HCEC 1CT (cell line): ENCODE measurements at regions not wholly inside any gene's neighbourhood (a gene's known extent, or its start where the extent isn't known, plus 50 kb on each side); places are given as distances from the start of the nearest gene placed in this dataset.

Experiments used
- DNase-seq: peaks from one replicate; pipeline ENCODE4 v3.0.0-alpha.2; 2017

GRCh38 chr4:41883988-41884734 lies 51.1 kb upstream of the TMEM33 start:
- DNase-seq, result no peak

DNA sequence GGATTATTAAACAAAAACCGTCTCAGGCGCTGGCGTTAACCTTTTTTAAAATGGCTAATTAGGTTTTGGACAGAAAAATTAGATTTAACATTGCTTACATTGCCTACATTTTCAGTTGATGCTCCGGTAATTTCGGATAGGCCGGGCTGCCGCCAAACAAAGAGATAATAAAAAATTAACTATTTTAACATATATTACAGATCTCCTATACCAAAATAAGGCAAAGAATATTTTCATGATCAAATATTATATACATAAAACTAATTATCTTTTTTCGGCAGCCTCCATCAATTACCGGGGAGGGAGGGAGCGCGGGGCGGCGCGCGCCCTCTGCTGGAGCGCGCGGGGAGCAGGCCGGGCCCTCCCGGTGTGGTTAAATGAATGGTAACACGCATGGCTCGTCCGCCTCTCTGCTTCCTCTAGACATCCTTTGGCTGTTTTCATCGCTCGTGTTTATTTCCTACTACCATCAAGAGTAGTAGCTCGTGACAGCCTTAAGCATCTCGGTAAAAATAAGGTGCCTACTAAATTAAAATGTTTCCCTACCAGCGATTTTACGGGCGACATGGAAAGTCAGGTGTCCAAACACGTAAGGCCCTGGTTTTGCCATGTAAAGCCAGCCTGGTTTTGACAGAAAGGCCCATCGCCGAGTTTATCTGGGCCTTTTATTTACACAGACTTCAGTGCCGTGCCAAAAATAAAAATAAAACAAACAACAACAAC lies 52.4 kb upstream of the TMEM33 start:
- peak; percentile 7 for DNase-seq

DNA sequence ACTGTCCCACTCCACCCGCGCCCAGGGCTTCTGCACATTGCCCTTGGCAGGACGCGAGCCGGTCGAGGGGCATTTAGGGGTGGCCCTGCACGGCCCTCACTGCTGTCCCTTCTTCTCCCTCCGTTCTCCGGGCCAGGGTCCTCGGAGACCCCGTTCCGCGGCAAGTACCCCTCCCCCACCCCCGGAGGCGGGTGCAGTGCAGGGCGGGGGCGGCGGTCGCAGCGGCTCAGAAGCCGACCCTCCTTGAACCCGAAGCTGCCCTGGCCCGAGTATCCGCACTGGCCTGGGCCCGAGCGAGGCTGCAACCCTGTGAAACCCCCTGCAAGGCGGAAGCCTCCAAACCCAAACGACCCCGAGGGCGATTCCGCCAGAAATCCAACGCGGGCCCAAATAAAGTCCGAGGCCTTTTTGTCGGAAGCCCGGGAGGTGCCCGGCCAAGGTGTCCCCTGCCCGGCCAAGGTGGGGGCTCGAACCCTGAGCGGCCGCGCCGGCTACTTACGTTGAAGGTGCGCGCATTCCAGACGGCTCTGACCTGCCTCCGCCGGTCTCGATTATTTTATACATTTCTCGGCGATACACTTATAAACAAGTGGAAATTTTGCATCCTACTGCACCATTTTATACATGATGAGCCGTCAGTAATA lies 53.1 kb upstream of the TMEM33 start:
- no peak for DNase-seq

- DNase-seq, result no peak
Measured at GRCh38 chr4:41880840-41881831, 54.1 kb upstream of the TMEM33 start.

GRCh38 chr4:41880022-41880837 lies 55.0 kb upstream of the TMEM33 start:
- no peak for DNase-seq

GRCh38 chr4:41879552-41879951 lies 55.7 kb upstream of the TMEM33 start:
- no peak for DNase-seq

GRCh38 chr4:41878991-41879491 lies 56.2 kb upstream of the TMEM33 start:
- no peak for DNase-seq

- DNase-seq, result no peak
Measured at GRCh38 chr4:41878170-41878969, 56.9 kb upstream of the TMEM33 start.

GRCh38 chr4:41877020-41877796 lies 58.0 kb upstream of the TMEM33 start:
- DNase-seq, result no peak

DNA sequence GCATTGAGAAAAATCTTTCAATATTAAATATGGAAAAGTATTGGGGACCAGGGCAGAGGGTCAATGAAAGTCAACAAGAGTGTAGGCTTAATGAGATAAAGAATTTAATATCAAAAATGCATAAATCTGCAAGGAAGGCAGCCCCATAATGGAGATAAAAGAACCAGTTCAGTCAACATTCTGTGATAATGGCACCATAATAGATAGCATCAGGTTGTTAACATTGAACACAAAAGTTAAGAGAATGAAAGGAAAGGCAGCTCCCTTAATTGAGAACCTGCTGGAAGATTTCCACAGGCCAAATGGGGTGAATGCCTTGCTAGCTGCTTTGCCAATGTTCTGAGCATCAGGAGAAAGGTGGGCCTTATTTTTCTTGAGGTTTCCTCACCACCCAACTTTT lies 60.4 kb upstream of the TMEM33 start:
- DNase-seq, result no peak

GRCh38 chr4:41874398-41874797 lies 60.8 kb upstream of the TMEM33 start:
- no peak for DNase-seq

DNA sequence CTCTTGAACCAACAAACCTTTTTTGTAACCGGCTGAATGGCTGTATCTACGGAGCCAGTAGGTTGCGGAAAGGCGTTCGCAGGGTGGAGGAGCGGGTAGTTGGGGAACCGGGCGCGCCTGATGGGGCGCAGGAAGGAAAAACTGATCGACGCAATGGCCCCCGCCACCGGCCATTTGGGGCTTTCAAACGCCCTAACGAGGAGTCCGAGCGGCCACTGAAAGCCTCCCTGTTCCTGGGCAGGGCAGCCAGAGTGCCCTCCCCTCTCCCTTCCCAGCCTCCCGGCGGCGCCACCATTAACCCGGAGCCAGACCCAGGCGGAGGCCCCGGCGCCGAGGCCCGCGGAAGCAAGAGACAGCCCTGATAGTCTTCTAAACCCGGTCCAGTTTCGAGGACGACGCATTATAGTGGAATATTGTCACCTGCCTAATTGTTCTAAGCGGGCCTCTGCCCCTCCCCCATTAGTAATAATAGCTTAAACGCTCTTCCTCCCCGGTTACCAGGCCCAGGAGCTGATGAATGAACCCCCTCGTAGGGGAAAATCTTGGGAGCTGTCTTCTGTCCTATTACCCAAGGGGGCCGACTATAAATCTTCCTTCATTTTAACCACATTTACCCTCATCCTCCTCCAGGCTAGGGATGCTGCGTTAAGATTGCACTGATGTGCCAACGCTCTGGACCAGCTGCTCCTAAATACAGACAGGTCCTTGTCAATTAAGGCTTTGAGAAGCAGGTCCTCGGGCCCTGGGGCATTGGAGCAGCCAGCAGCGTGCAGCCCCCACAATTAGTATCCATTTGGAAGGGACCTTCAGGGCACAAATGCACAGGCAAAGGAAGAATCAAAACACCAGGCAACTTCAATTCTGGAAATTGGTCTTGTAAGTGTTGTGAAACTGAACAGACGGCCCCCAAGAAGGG lies 61.6 kb upstream of the TMEM33 start:
- DNase-seq, result no peak

DNA sequence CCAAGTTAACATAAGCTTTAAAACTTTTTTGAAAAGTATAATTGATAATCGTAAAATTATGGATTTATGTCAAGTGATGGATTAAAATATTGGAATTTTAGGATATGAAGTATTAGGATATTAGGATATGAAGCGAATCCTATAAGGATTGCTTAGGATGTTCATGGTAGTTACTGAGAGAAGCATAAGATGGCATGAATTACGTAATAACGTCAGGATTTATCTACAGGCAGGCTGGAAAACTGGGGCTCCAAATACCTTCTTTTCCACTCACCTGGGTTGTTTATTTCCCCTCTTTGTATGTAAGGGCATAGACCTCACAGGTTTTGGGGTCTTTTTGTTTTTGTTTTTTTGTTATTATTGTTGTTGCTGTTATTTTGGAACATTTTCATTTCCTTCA lies 65.2 kb upstream of the TMEM33 start:
- DNase-seq, result no peak

DNA sequence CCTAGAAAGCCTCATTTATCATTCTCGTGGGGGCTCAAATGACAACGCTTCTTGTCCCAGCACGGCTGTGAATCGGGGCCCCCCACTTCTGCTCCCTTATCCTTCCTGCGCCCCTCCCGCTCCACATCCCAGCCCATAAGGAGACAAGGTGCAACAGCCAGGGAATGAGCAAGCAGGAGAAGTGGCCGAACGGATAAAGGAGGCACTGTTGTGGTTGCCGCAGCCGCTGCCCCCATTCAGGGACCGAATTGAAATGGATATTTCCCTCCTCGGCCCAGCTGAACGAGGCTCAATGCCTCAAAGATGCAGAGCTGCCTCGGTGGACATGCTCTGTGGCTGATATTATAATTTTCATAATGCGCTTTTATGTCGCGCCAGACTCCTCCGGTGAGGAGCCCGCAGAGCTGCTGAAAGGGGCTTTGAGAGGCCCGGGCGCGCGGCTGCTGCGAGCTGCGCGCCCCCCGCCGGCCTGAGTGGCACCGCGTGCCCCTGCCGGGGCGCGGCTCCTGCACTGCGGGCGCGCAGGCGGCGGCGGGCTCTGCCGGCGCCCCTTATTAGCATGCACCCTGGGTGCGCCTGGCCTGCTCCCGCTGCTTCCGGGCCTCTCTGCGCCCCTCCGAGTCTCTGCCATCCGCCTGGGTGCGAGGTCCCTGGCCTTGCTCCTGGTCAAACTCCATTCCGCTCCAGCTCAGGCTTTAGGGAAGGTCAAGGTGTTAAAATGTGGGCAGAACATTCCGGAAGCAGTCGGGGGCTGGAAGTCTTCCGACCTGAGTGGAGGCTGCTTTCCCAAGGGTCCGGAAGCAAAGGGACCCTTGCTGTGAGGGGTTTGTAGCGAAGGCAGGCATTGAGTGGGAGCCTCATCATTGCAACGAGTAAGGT lies 68.2 kb upstream of the TMEM33 start:
- no peak for DNase-seq

DNA sequence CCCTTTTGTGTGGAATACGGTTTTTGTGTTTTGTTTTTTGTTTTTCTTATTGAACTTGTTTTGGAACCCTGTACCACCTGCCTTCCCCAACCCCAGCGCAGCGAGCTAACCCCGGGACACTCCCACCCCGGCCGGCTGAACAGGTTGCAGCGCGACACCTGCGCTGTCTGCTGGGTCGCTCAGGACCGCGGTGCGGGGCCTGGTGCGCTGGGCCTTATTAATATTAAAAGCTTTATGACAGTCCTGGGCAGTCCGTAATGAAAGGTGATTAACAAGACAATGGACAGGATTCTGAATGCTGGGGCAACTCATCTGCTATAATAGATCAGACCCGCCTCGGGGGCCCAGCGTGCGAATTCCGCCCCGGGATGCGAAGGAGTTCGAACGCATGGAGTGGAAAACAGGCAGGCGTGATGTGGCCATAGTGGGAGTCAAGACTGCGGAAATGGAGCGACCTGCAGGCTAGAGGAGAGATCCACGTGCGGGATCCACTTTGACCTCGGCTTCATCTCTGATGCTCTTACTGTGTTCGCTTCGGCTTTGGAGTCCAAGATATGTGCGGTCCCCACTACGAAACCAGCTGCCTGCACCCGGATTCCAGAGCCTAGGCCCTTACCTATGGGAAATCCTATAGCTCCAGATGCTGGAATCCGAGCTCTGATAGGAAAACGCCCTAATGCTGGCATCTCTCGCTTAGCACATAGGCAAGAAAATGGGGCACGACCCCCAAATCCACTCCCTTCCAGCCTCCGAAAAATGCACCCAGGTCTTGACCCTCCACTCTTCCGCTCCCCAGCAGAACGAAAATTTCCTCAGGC lies 69.0 kb upstream of the TMEM33 start:
- DNase-seq, result no peak

GRCh38 chr4:41865306-41865980 lies 69.8 kb upstream of the TMEM33 start:
- DNase-seq, result no peak
